Glutamatergic neuron (in vitro differentiated cells): ENCODE measurements at regions not wholly inside any gene's neighbourhood (a gene's known extent, or its start where the extent isn't known, plus 50 kb on each side); places are given as distances from the start of the nearest gene placed in this dataset.

Experiments
- DNase-seq: peaks from one replicate; pipeline ENCODE4 v3.0.0; 2022
- H3K27ac Mint-ChIP-seq: one replicate; pipeline ENCODE4 v1.8.0; 2020; ENCODE audit warnings: mild to moderate bottlenecking, mixed read lengths, inconsistent platforms; ENCODE audit not compliant: unreplicated experiment
- H3K27me3 Mint-ChIP-seq: one replicate; pipeline ENCODE4 v1.8.0; 2020; ENCODE audit warnings: mild to moderate bottlenecking, moderate library complexity, mixed read lengths, inconsistent platforms; ENCODE audit not compliant: unreplicated experiment
- H3K36me3 Mint-ChIP-seq: one replicate; pipeline ENCODE4 v1.8.0; 2020; ENCODE audit warnings: mild to moderate bottlenecking, mixed read lengths, inconsistent platforms; ENCODE audit not compliant: unreplicated experiment
- H3K4me1 Mint-ChIP-seq: one replicate; pipeline ENCODE4 v1.8.0; 2020; ENCODE audit warnings: mild to moderate bottlenecking, low read depth, mixed read lengths, inconsistent platforms; ENCODE audit not compliant: unreplicated experiment
- H3K4me3 Mint-ChIP-seq: one replicate; pipeline ENCODE4 v1.8.0; 2020; ENCODE audit warnings: mild to moderate bottlenecking, mixed read lengths, inconsistent platforms; ENCODE audit not compliant: unreplicated experiment
- H3K9me3 Mint-ChIP-seq: one replicate; pipeline ENCODE4 v1.8.0; 2020; ENCODE audit warnings: mild to moderate bottlenecking, moderate library complexity, mixed read lengths, inconsistent platforms; ENCODE audit not compliant: unreplicated experiment
- CTCF ChIP-seq: fragments of 200-600 bp; sonication (generic); IDR thresholded peaks from one replicate; pipeline ENCODE4 v1.5.0; 2021; ENCODE audit not compliant: partially characterized antibody, unreplicated experiment

- no peak for TF ChIP-seq CTCF
- no peaks in the 10 kb centered on the region for H3K27me3 Mint-ChIP-seq
- H3K36me3 Mint-ChIP-seq: no peaks in the 10 kb centered on the region
- no peaks in the 10 kb centered on the region for H3K4me1 Mint-ChIP-seq
- H3K9me3 Mint-ChIP-seq: no peaks in the 10 kb centered on the region
- H3K4me3 Mint-ChIP-seq: no peak overlapping the region
- no peak overlapping the region for H3K27ac Mint-ChIP-seq
- no peak for DNase-seq
Observed at GRCh38 chr2:57902578-57902977, 144.0 kb upstream of the VRK2 start.

- no peaks in the 10 kb centered on the region for H3K36me3 Mint-ChIP-seq
- no peaks in the 10 kb centered on the region for H3K9me3 Mint-ChIP-seq
- H3K4me1 Mint-ChIP-seq: no peaks in the 10 kb centered on the region
- peak; percentile 61 for TF ChIP-seq CTCF
- no peaks in the 10 kb centered on the region for H3K27me3 Mint-ChIP-seq
- H3K4me3 Mint-ChIP-seq: no peak overlapping the region
- DNase-seq: no peak
- H3K27ac Mint-ChIP-seq: no peak overlapping the region
Observed at GRCh38 chr2:57906152-57906732, 140.4 kb upstream of the VRK2 start.

- TF ChIP-seq CTCF: no peak
- Mint-ChIP-seq H3K9me3 (no peaks in the 10 kb centered on the region), H3K27ac (no peak overlapping the region), H3K27me3 (no peaks in the 10 kb centered on the region), H3K4me3 (no peak overlapping the region), H3K4me1 (no peaks in the 10 kb centered on the region), H3K36me3 (no peaks in the 10 kb centered on the region)
- DNase-seq: no peak
Observed at GRCh38 chr2:57907411-57907810, 139.2 kb upstream of the VRK2 start.

- no peak for TF ChIP-seq CTCF
- Mint-ChIP-seq H3K27ac (no peak overlapping the region), H3K27me3 (no peaks in the 10 kb centered on the region)
Observed at GRCh38 chr2:57908736-57909161, 137.9 kb upstream of the VRK2 start.

GRCh38 chr2:57918126-57918525 is 128.5 kb upstream of the VRK2 start:
- Mint-ChIP-seq H3K27ac (no peak overlapping the region), H3K36me3 (no peaks in the 10 kb centered on the region), H3K27me3 (no peaks in the 10 kb centered on the region), H3K4me3 (no peak overlapping the region), H3K4me1 (peaks cover 2% of the 10 kb centered on the region), H3K9me3 (no peaks in the 10 kb centered on the region)
- DNase-seq: no peak
- no peak for TF ChIP-seq CTCF

More at GRCh38 chr2:57908736-57909161, 137.9 kb upstream of the VRK2 start:
- Mint-ChIP-seq H3K4me1 (no peaks in the 10 kb centered on the region), H3K9me3 (no peaks in the 10 kb centered on the region), H3K4me3 (no peak overlapping the region), H3K36me3 (no peaks in the 10 kb centered on the region)
- DNase-seq: no peak
